H1 (cell line): ENCODE measurements at regions not wholly inside any gene's neighbourhood (a gene's known extent, or its start where the extent isn't known, plus 50 kb on each side); places are given as distances from the start of the nearest gene placed in this dataset.

Experiments used
- CTCF ChIA-PET: fragments of 300-600 bp; sonication (Branson Sonifier 250); formaldehyde crosslinking; loops from one replicate; lab custom pipeline; 2021; ENCODE audit not compliant: partially characterized antibody; lab: Charles Lee
- POLR2A ChIA-PET: fragments of 300-600 bp; sonication (Branson Sonifier 250); formaldehyde crosslinking; loops from one replicate; lab custom pipeline; 2021; ENCODE audit warnings: inconsistent platforms; ENCODE audit not compliant: partially characterized antibody; lab: Charles Lee
- DNase-seq, 2 experiments: peaks; one replicate each; pipeline versions ENCODE4 v3.0.0 to v3.0.0-alpha.2; 2010 to 2022; ENCODE audit warnings: low spot score in 2 of 2, low read depth in 1 of 2, mixed read lengths in 1 of 2
- FAIRE-seq: peaks from 2 replicates; lab custom pipeline; 2011; peaks lifted over from hg19 to GRCh38; lab: Jason Lieb, UNC
- H2AFZ ChIP-seq: 2 replicates; pipeline ENCODE4 v1.8.1; 2012; ENCODE audit warnings: low read length, inconsistent platforms
- H2AK5ac ChIP-seq: 2 replicates; pipeline ENCODE4 v1.6.1; 2013; ENCODE audit warnings: low read depth, low read length
- H2BK120ac ChIP-seq: replicated peaks from 2 replicates; pipeline ENCODE3; 2013; ENCODE audit warnings: low read depth, low read length, inconsistent platforms
- H2BK12ac ChIP-seq: 2 replicates; pipeline ENCODE4 v1.6.1; 2013; ENCODE audit warnings: low read depth, low read length
- H2BK15ac ChIP-seq: 2 replicates; pipeline ENCODE4 v1.6.1; 2013; ENCODE audit warnings: low read length
- H2BK20ac ChIP-seq: 2 replicates; pipeline ENCODE4 v1.6.1; 2013; ENCODE audit warnings: low read length
- H2BK5ac ChIP-seq: 2 replicates; pipeline ENCODE4 v1.6.1; 2013; ENCODE audit warnings: low read depth, low read length
- H3K14ac ChIP-seq: 2 replicates; pipeline ENCODE4 v1.6.1; 2013; ENCODE audit warnings: inconsistent platforms; ENCODE audit not compliant: insufficient read length
- H3K18ac ChIP-seq: 2 replicates; pipeline ENCODE4 v1.6.1; 2013; ENCODE audit warnings: low read length; ENCODE audit errors: extremely low read depth
- H3K23ac ChIP-seq: 2 replicates; pipeline ENCODE4 v1.6.1; 2013; ENCODE audit warnings: inconsistent platforms; ENCODE audit not compliant: insufficient read length
- H3K23me2 ChIP-seq: 2 replicates; pipeline ENCODE4 v1.6.1; 2013; ENCODE audit warnings: low read depth, low read length
- H3K27ac ChIP-seq: 2 replicates; pipeline ENCODE4 v1.6.1; 2011; ENCODE audit warnings: low read depth, low read length, inconsistent platforms
- H3K27me3 ChIP-seq, 4 experiments: replicated peaks in 1 of 4; 1 replicate in 1 of 4; 2 replicates in 3 of 4; pipeline versions ENCODE4 v1.6.1 to v1.8.1; 2011 to 2013; ENCODE audit warnings: low read length in 3 of 4, mild to moderate bottlenecking in 3 of 4, inconsistent platforms in 2 of 4, mixed read lengths in 2 of 4, moderate library complexity in 1 of 4; ENCODE audit not compliant: control insufficient read depth in 3 of 4, insufficient read depth in 3 of 4; ENCODE audit errors: extremely low read depth in 1 of 4
- H3K36me3 ChIP-seq, 4 experiments: 2 replicates each; pipeline versions ENCODE4 v1.6.1 to v1.8.1; 2011 to 2013; ENCODE audit warnings: mild to moderate bottlenecking in 4 of 4, low read length in 3 of 4, moderate library complexity in 2 of 4, control low read depth in 1 of 4, inconsistent platforms in 1 of 4; ENCODE audit not compliant: insufficient read depth in 4 of 4, control insufficient read depth in 2 of 4
- H3K4ac ChIP-seq: replicated peaks from 2 replicates; pipeline ENCODE3; 2013; ENCODE audit warnings: low read length, low read depth, mixed read lengths, inconsistent platforms; ENCODE audit not compliant: insufficient read length
- H3K4me1 ChIP-seq, 4 experiments: replicated peaks in 1 of 4; 1 replicate in 1 of 4; 2 replicates in 3 of 4; pipeline versions ENCODE4 v1.6.1 to v1.8.1; 2011 to 2013; ENCODE audit warnings: low read length in 3 of 4, inconsistent platforms in 2 of 4, mixed read lengths in 1 of 4; ENCODE audit not compliant: insufficient read depth in 4 of 4, control insufficient read depth in 3 of 4
- H3K4me2 ChIP-seq, 2 experiments: 2 replicates each; pipeline versions ENCODE4 v1.6.1 to v1.8.1; 2011 to 2013; ENCODE audit warnings: low read depth in 2 of 2, low read length in 2 of 2, control low read depth in 1 of 2, inconsistent platforms in 1 of 2, mild to moderate bottlenecking in 1 of 2; ENCODE audit not compliant: insufficient read depth in 1 of 2
- H3K4me3 ChIP-seq, 4 experiments: fragments of 200-600, 300-600 bp in 1 of 4; sonication (generic), shearing (Covaris generic), sonication (Bioruptor Twin) in 1 of 4; 2 replicates each; pipeline versions ENCODE4 v1.5.1 to v1.8.1; 2011 to 2016; ENCODE audit warnings: low read length in 4 of 4, low read depth in 3 of 4, control low read depth in 2 of 4, inconsistent platforms in 2 of 4, mild to moderate bottlenecking in 2 of 4, mixed read lengths in 1 of 4, moderate library complexity in 1 of 4; ENCODE audit not compliant: insufficient read depth in 2 of 4; ENCODE audit errors: extremely low read depth in 1 of 4
- H3K56ac ChIP-seq: replicated peaks from 2 replicates; pipeline ENCODE3; 2013; ENCODE audit warnings: low read depth, mild to moderate bottlenecking, mixed read lengths, low read length, inconsistent platforms; ENCODE audit not compliant: insufficient read length
- H3K79me1 ChIP-seq: 2 replicates; pipeline ENCODE4 v1.6.1; 2013; ENCODE audit warnings: low read depth, low read length, control low read depth
- H3K79me2 ChIP-seq, 2 experiments: 2 replicates each; pipeline versions ENCODE4 v1.6.1 to v1.8.1; 2012 to 2013; ENCODE audit warnings: low read length in 2 of 2, mild to moderate bottlenecking in 2 of 2, inconsistent platforms in 1 of 2; ENCODE audit not compliant: insufficient read depth in 2 of 2, control insufficient read depth in 1 of 2
- H3K9ac ChIP-seq, 4 experiments: replicated peaks in 1 of 4; 1 replicate in 1 of 4; 2 replicates in 3 of 4; pipeline versions ENCODE4 v1.6.1 to v1.8.1; 2011 to 2013; ENCODE audit warnings: low read depth in 3 of 4, low read length in 3 of 4, control low read depth in 2 of 4, mild to moderate bottlenecking in 2 of 4, moderate library complexity in 2 of 4, inconsistent platforms in 1 of 4; ENCODE audit errors: extremely low read depth in 1 of 4
- H3K9me3 ChIP-seq, 2 experiments: 2 replicates each; pipeline versions ENCODE4 v1.6.1 to v1.8.1; 2012 to 2013; ENCODE audit warnings: mild to moderate bottlenecking in 2 of 2, moderate library complexity in 2 of 2, control low read depth in 1 of 2, inconsistent platforms in 1 of 2, low read depth in 1 of 2, low read length in 1 of 2, mixed read lengths in 1 of 2; ENCODE audit not compliant: insufficient read depth in 2 of 2
- H4K20me1 ChIP-seq, 2 experiments: replicated peaks in 1 of 2; 2 replicates each; pipeline versions ENCODE3 to v1.8.1; 2011 to 2013; ENCODE audit warnings: inconsistent platforms in 2 of 2, low read length in 2 of 2, mild to moderate bottlenecking in 1 of 2; ENCODE audit not compliant: insufficient read depth in 2 of 2, control insufficient read depth in 1 of 2
- H4K5ac ChIP-seq: 2 replicates; pipeline ENCODE4 v1.6.1; 2013; ENCODE audit warnings: low read length, low read depth, mixed read lengths, inconsistent platforms; ENCODE audit not compliant: insufficient read length
- H4K8ac ChIP-seq: 2 replicates; pipeline ENCODE4 v1.8.0; 2013; ENCODE audit warnings: mild to moderate bottlenecking, moderate library complexity, low read length, inconsistent platforms; ENCODE audit not compliant: insufficient read depth; ENCODE audit errors: extremely low read depth
- H4K91ac ChIP-seq: replicated peaks from 2 replicates; pipeline ENCODE3; 2013; ENCODE audit warnings: low read length, mixed read lengths, inconsistent platforms; ENCODE audit not compliant: insufficient read length
- BCL11A ChIP-seq, 2 experiments: IDR thresholded peaks; one replicate each; pipeline ENCODE4 v1.6.1; 2011; ENCODE audit warnings: low read depth in 2 of 2, low read length in 2 of 2, mild to moderate bottlenecking in 2 of 2
- CBX5 ChIP-seq: fragments of 300-800, 300-1000 bp; sonication (generic); IDR thresholded peaks from 2 replicates; pipeline ENCODE4 v1.7.1; 2016; ENCODE audit warnings: antibody characterized with exemption, low read length, low read depth
- CBX8 ChIP-seq: fragments of 300-800, 300-1000 bp; sonication (generic); IDR thresholded peaks from 2 replicates; pipeline ENCODE4 v1.7.1; 2016; ENCODE audit warnings: low read depth, low read length, borderline replicate concordance
- EP300 ChIP-seq, 2 experiments: IDR thresholded peaks; 1 replicate in 1 of 2; 2 replicates in 1 of 2; pipeline ENCODE4 v1.6.1; 2011 to 2012; ENCODE audit warnings: low read depth in 2 of 2, low read length in 2 of 2, mild to moderate bottlenecking in 2 of 2, borderline replicate concordance in 1 of 2, inconsistent platforms in 1 of 2, moderate library complexity in 1 of 2
- HDAC6 ChIP-seq: IDR thresholded peaks from one replicate; pipeline ENCODE4 v1.7.1; 2012; ENCODE audit warnings: low read depth, mild to moderate bottlenecking, inconsistent platforms, low read length, moderate library complexity
- POLR2A ChIP-seq, 2 experiments: IDR thresholded peaks; 1 replicate in 1 of 2; 2 replicates in 1 of 2; pipeline ENCODE4 v1.6.1; 2011; ENCODE audit warnings: low read depth in 2 of 2, low read length in 2 of 2, mild to moderate bottlenecking in 2 of 2; ENCODE audit errors: control extremely low read depth in 1 of 2
- RAD21 ChIP-seq, 2 experiments: IDR thresholded peaks in 1 of 2; conservative IDR thresholded peaks in 1 of 2; 2 replicates each; pipeline ENCODE4 v1.6.1; 2011; ENCODE audit warnings: low read depth in 2 of 2, low read length in 2 of 2, improper control_type of control experiment in 1 of 2, inconsistent platforms in 1 of 2, mild to moderate bottlenecking in 1 of 2, moderate library complexity in 1 of 2
- SAP30 ChIP-seq: fragments of 300-600 bp; sonication (generic); IDR thresholded peaks from 2 replicates; pipeline ENCODE4 v1.7.1; 2012; ENCODE audit warnings: low read length, moderate library complexity, mild to moderate bottlenecking, inconsistent platforms; ENCODE audit not compliant: insufficient read depth, insufficient replicate concordance
- TBP ChIP-seq: IDR thresholded peaks from 2 replicates; pipeline ENCODE4 v1.6.1; 2011; ENCODE audit warnings: low read depth, low read length, improper control_type of control experiment
- ZNF274 ChIP-seq: IDR thresholded peaks from 2 replicates; pipeline ENCODE4 v1.7.0; 2012; ENCODE audit warnings: low read length, borderline replicate concordance; ENCODE audit errors: extremely low read depth
- WGBS, 2 experiments: shearing (Covaris generic) in 1 of 2; methylation state at CpG; one replicate each; pipeline versions ENCODE4 v1.1.6 to v1.1.7; 2013 to 2015; ENCODE audit warnings: low lambda C conversion rate in 2 of 2, mixed read lengths in 2 of 2, inconsistent platforms in 1 of 2, low coverage in 1 of 2, missing lambda C conversion rate in 1 of 2; ENCODE audit not compliant: insufficient replicate concordance in 2 of 2, insufficient coverage in 1 of 2, insufficient read length in 1 of 2; ENCODE audit errors: extremely low coverage in 1 of 2, missing lambda C conversion rate in 1 of 2; 5-methylcytosine and 5-hydroxymethylcytosine counted together

DNA sequence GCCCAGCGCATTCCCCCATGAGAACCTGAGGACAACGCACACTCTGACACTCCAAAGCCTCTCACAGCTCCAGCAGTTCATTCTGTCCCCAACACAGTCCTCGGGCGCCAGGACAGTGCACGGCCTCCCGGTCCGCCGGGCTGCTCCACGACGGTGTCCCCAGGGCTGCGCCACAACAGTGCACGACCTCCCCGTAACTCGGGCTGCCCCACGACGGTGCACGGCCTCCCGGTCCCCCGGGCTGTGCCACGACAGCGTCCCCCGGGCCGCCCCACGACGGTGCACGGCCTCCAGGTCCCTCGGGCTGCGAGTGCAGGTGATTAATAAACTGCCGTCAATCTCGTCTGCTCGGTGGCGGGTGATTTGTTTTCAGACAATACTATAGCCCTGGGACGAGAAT is 585.1 kb upstream of the FRG1 start:
- no peak overlapping the region for H2BK12ac ChIP-seq
- WGBS, 2 experiments: 95% methylated on average over 27 of the region's 33 CpGs; no CpG with 5 or more reads in 1 of the 2 experiments
- peak overlapping the region; percentile 35; the same call in 1 of the 2 replicates for H4K8ac ChIP-seq
- no peaks in the 10 kb centered on the region for H3K79me2 ChIP-seq
- no peak overlapping the region for H3K9ac ChIP-seq
- H4K5ac ChIP-seq: no peak overlapping the region
- H3K56ac ChIP-seq: no peak overlapping the region
- CTCF ChIA-PET: interaction anchor here (1.2 kb wide), 1 partner anchor 81 kb away, joined by 4 read pairs; no protein-coding TSS in a partner anchor
- no peak overlapping the region for H3K23ac ChIP-seq
- H3K4me1 ChIP-seq: no peaks in the 10 kb centered on the region
- no peak for DNase-seq
- H2BK5ac ChIP-seq: no peak overlapping the region
- POLR2A ChIA-PET: no interaction called here
- no peak overlapping the region for H3K18ac ChIP-seq
- peaks cover 0 to 3% of the 10 kb centered on the region in 2 experiments; a peak in 1 of 4 replicates for H3K9me3 ChIP-seq
- H2BK120ac ChIP-seq: no peak overlapping the region
- no peak overlapping the region for H3K27ac ChIP-seq
- no peak overlapping the region for H2AK5ac ChIP-seq
- H4K20me1 ChIP-seq: no peaks in the 10 kb centered on the region
- H4K91ac ChIP-seq: no peak overlapping the region
- no peak overlapping the region for H3K4me2 ChIP-seq
- no peak for FAIRE-seq
- H3K4ac ChIP-seq: no peak overlapping the region
- peak overlapping the region; percentile 13; the same call in 1 of the 2 replicates for H2AFZ ChIP-seq
- H3K14ac ChIP-seq: no peak overlapping the region
- no peaks in the 10 kb centered on the region for H3K27me3 ChIP-seq
- no peaks in the 10 kb centered on the region for H3K36me3 ChIP-seq
- no peak overlapping the region for H3K4me3 ChIP-seq
- H2BK15ac ChIP-seq: no peak overlapping the region
- no peak overlapping the region for H2BK20ac ChIP-seq
- H3K23me2 ChIP-seq: no peaks in the 10 kb centered on the region
- no peaks in the 10 kb centered on the region for H3K79me1 ChIP-seq
- no peak for TF ChIP-seq RAD21 (IDR thresholded peaks at IDR 0.05 in 1 of 2, conservative IDR thresholded peaks at IDR 0.05 in 1 of 2; ENCODE audit: low read depth in 2 of 2, low read length in 2 of 2)
- TF ChIP-seq CBX5: no peak
- no peak for TF ChIP-seq TBP
- TF ChIP-seq SAP30: no peak
- TF ChIP-seq BCL11A (IDR thresholded peaks at IDR 0.05; ENCODE audit: low read depth in 2 of 2, low read length in 2 of 2): no peak
- TF ChIP-seq ZNF274: no peak
- TF ChIP-seq HDAC6: no peak
- no peak for TF ChIP-seq CBX8
- TF ChIP-seq POLR2A (IDR thresholded peaks at IDR 0.05; ENCODE audit: control extremely low read depth in 1 of 2, low read depth in 2 of 2, low read length in 2 of 2): no peak
- no peak for TF ChIP-seq EP300 (IDR thresholded peaks at IDR 0.05; ENCODE audit: borderline replicate concordance in 1 of 2, low read depth in 2 of 2, low read length in 2 of 2)
